Cardiac muscle cell (in vitro differentiated cells and primary cell): ENCODE measurements at regions not wholly inside any gene's neighbourhood (a gene's known extent, or its start where the extent isn't known, plus 50 kb on each side); places are given as distances from the start of the nearest gene placed in this dataset.

Source experiments
- DNase-seq, 2 donors: peaks; one replicate each; pipeline versions ENCODE4 v3.0.0 to v3.0.0-alpha.2; 2010 to 2017; ENCODE audit warnings: low read depth in 1 of 2, low spot score in 1 of 2
- H3K27ac ChIP-seq: fragments of 200-600 bp; sonication (generic); 2 replicates; pipeline ENCODE4 v1.5.1; 2016
- H3K27me3 ChIP-seq: fragments of 200-600 bp; sonication (generic); 2 replicates; pipeline ENCODE4 v1.6.0; 2016; ENCODE audit warnings: control low read depth
- H3K36me3 ChIP-seq: fragments of 200-600 bp; sonication (generic); 2 replicates; pipeline ENCODE4 v1.5.1; 2016; ENCODE audit warnings: control low read depth
- H3K4me1 ChIP-seq: fragments of 200-600 bp; sonication (generic); 2 replicates; pipeline ENCODE4 v1.8.1; 2017; ENCODE audit warnings: low read depth, mild to moderate bottlenecking, mixed run types
- H3K4me3 ChIP-seq: fragments of 200-600 bp; sonication (generic); 2 replicates; pipeline ENCODE4 v1.5.1; 2016; ENCODE audit warnings: mild to moderate bottlenecking
- H3K9me3 ChIP-seq: fragments of 200-600 bp; sonication (generic); 2 replicates; pipeline ENCODE4 v1.5.1; 2017; ENCODE audit warnings: low read depth, mild to moderate bottlenecking, control low read depth
- TF ChIP-seq, protein P1 (sequence below): IDR thresholded peaks from 2 replicates; pipeline ENCODE4 v1.5.1; 2012; ENCODE audit warnings: low read depth, mild to moderate bottlenecking, low read length

DNA sequence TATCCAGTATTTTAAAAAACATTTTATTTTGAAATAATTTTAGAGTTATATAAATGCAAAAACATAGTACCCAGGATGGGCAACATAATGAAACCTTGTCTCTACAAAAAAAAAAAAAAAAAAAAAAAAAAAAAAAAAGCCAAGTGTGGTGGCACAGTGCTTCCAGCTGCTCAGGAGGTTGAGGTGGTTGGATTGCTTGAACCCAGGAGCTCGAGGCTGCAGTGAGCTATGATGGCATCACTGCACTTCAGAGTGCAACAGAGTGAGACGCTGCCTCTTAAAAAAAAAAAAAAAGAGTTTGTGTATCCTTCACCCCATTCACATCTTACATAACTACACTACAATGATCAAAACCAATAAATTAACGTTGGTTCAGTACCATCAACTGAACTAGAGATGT lies 115.6 kb upstream of the KIF26B start:
- H3K27ac ChIP-seq: no peak overlapping the region
- TF ChIP-seq, protein P1, sequence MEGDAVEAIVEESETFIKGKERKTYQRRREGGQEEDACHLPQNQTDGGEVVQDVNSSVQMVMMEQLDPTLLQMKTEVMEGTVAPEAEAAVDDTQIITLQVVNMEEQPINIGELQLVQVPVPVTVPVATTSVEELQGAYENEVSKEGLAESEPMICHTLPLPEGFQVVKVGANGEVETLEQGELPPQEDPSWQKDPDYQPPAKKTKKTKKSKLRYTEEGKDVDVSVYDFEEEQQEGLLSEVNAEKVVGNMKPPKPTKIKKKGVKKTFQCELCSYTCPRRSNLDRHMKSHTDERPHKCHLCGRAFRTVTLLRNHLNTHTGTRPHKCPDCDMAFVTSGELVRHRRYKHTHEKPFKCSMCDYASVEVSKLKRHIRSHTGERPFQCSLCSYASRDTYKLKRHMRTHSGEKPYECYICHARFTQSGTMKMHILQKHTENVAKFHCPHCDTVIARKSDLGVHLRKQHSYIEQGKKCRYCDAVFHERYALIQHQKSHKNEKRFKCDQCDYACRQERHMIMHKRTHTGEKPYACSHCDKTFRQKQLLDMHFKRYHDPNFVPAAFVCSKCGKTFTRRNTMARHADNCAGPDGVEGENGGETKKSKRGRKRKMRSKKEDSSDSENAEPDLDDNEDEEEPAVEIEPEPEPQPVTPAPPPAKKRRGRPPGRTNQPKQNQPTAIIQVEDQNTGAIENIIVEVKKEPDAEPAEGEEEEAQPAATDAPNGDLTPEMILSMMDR: no peak
- H3K36me3 ChIP-seq: no peaks in the 10 kb centered on the region
- no peaks in the 10 kb centered on the region for H3K9me3 ChIP-seq
- DNase-seq: no peak
- H3K4me3 ChIP-seq: no peak overlapping the region
- H3K4me1 ChIP-seq: peaks cover 24% of the 10 kb centered on the region
- no peaks in the 10 kb centered on the region for H3K27me3 ChIP-seq

DNA sequence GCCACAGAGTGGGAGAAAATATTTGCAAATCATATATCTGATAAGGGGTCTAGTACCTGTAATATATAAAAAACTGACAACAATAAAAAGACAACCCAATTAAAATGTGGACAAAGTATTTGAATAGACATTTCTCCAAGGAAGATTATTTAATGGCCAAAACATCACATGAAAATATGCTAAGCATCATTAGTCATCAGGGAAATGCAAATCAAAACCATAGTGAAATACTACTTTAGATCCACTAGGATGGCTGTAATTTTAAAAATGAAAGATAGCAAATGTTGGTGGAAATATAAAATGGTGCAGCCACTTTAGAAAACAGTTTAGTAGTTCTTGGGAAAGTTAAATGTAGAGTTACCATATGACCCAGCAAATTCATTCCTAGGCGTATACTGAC lies 118.7 kb upstream of the KIF26B start:
- no peak for DNase-seq
- Histone ChIP-seq H3K9me3 (no peaks in the 10 kb centered on the region), H3K36me3 (no peaks in the 10 kb centered on the region), H3K4me1 (peaks cover 4% of the 10 kb centered on the region), H3K27me3 (no peaks in the 10 kb centered on the region), H3K27ac (no peak overlapping the region), H3K4me3 (no peak overlapping the region)
- TF ChIP-seq, protein P1: no peak

DNA sequence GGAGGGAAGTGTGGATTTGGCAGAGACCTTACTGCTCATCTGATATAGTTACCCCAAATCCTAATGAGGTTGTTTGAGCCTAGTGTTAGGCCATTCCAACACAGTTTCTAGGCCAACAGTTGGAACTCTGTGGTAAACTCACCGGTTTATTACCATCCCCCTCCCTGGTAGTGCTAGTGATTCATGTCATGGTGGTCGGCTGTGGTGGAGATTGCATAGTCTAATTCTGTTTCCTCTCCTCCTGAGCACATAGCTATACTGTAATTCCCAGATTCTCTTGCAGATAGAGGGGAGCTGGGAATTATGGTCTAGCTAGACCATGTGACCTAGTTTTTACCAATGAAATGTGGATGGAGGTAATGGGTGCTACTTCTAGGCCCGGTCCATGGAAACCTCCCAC lies 123.7 kb upstream of the KIF26B start:
- Histone ChIP-seq H3K27me3 (no peaks in the 10 kb centered on the region), H3K36me3 (no peaks in the 10 kb centered on the region), H3K4me1 (no peaks in the 10 kb centered on the region), H3K27ac (no peak overlapping the region), H3K4me3 (no peak overlapping the region), H3K9me3 (no peaks in the 10 kb centered on the region)
- no peak for DNase-seq
- TF ChIP-seq, protein P1: no peak

DNA sequence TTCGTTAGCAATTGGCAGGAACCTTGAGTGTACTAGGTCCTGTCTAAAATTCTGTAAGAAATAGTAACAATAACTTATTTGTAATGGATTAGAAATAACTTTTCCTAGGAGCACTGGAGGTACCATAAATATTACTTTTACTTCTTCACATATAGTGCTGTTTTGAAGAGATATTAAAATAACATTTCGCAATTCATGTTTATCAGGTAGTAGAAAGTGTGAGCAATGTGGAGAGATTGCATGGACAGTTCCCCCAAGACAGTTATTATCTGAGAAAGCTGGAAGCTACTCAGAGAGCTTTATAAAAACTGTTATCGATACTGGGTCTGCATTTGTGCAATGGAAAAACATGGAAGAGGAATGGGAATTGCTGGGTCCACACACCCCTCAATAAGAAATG lies 128.5 kb upstream of the KIF26B start:
- no peaks in the 10 kb centered on the region for H3K27me3 ChIP-seq
- H3K27ac ChIP-seq: no peak overlapping the region
- no peak overlapping the region for H3K4me3 ChIP-seq
- H3K4me1 ChIP-seq: no peaks in the 10 kb centered on the region
- TF ChIP-seq, protein P1: no peak
- no peak for DNase-seq
- H3K36me3 ChIP-seq: no peaks in the 10 kb centered on the region
- H3K9me3 ChIP-seq: no peaks in the 10 kb centered on the region

DNA sequence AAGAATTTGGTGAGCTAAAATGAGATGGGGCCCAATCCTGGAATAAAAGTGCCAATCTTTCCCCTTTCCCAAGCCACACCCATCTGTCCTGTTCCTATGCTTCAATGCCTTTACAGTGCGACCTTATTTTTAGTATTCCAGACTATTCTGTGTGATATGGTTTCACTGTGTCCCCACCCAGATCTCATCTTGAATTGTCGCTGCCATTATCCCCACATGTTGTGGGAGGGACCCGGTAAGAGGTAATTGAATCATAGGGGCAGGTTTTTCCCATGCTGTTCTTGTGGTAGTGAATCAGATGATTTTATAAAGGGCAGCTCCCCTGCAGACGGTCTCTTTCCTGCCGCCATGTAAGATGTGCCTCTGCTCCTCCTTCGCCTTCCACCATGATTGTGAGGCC lies 129.3 kb upstream of the KIF26B start:
- no peak overlapping the region for H3K27ac ChIP-seq
- DNase-seq: no peak
- H3K4me1 ChIP-seq: no peaks in the 10 kb centered on the region
- no peak overlapping the region for H3K4me3 ChIP-seq
- no peaks in the 10 kb centered on the region for H3K36me3 ChIP-seq
- TF ChIP-seq, protein P1: no peak
- no peaks in the 10 kb centered on the region for H3K27me3 ChIP-seq
- no peaks in the 10 kb centered on the region for H3K9me3 ChIP-seq

DNA sequence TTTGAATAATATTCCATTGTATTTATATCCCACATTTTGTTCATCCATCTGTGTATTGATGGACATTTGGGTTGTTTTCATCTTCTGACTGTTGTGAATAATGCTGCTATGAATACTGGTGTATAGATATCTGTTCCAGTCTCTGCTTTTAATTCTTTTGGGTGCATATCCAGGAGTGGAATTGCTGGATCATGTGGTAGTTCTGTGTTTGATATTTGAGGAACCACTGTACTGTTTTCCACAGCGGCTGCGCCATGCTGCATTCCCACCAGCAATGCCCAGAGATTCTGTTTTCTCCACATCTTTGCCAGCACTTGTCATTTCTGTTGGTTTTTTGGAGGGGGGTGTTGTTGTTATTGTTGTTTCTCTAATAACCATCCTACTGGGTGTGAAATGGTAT lies 131.6 kb upstream of the KIF26B start:
- H3K4me3 ChIP-seq: no peak overlapping the region
- TF ChIP-seq, protein P1: no peak
- H3K4me1 ChIP-seq: peaks cover 5% of the 10 kb centered on the region
- DNase-seq: no peak
- H3K27me3 ChIP-seq: no peaks in the 10 kb centered on the region
- H3K27ac ChIP-seq: no peak overlapping the region
- H3K9me3 ChIP-seq: no peaks in the 10 kb centered on the region
- no peaks in the 10 kb centered on the region for H3K36me3 ChIP-seq
